GM19372 (cell line): ENCODE measurements at regions not wholly inside any gene's neighbourhood (a gene's known extent, or its start where the extent isn't known, plus 50 kb on each side); places are given as distances from the start of the nearest gene placed in this dataset.
"Not testable (repeated sequence)": the region's sequence is repeated elsewhere in the genome, so short reads cannot be mapped to it uniquely, and the experiment has no call there.

Experiments used
- ATAC-seq: cut with Tn5 transposase; IDR thresholded peaks from one replicate; pipeline ENCODE4 v1.9.1; 2021; ENCODE audit warnings: mild to moderate bottlenecking, low read depth, moderate library complexity; ENCODE audit not compliant: unreplicated experiment

GRCh38 chr11:122405547-122406341, 249.8 kb upstream of the UBASH3B start:
- no peak for ATAC-seq

DNA sequence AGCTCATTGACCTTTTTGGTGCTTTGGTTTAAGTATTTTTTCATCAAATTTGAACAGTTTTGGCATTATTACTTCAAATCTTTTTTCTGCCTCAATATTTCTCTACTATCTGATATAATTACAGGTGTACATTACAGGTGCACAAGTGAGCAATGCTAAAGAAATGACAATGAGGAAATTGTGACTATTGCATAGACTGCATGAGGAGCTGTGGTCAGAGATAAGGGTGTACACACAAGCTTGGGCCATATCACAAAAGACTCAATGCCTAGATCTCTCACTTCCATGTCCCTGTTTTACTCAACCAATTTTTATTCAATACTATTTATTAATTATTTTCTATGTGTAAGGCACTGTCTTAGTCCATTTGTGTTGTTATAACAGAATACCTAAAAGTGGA, 251.0 kb upstream of the UBASH3B start:
- ATAC-seq = no peak

- not testable (repeated sequence) for ATAC-seq
Measured at GRCh38 chr11:122401581-122401980, 253.9 kb upstream of the UBASH3B start.

DNA sequence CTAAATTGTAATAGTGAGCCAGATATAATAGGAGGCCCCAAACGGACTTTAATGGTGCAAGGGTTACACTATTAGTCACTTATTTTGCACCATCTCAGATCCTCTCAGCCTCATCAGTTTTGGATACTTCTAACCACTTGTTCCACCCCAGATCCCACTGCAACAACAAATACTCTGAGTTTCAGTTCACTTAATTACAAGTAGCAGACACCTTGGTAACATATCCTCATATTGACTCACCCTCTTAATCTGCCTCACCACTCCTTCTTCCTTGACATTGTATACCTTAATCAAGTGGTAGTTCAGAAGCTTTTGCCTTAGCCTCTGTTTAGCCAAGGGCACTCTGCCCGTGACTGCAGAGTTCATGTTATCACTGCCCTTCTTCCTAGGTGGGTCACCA, 256.1 kb upstream of the UBASH3B start:
- ATAC-seq = no peak

GRCh38 chr11:122398851-122399250, 256.7 kb upstream of the UBASH3B start:
- ATAC-seq = no peak

DNA sequence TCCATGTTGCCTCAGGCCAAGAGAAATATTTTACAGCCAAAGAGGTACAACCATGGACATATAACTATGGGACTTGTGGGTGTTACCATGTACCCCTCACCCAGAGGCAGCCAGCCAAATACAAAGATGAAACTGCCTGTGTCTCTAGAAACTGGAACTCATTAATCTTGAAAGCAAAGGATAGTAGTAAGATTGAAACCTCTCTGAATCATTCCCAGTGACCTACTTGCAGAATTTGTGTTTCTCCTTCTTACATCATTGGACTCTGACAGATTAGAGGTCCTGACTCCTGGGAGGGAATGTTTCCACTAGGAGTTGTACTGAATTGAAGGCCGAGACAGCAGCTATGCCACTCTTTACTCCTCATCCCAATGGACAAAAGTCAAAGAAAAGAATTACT, 257.4 kb upstream of the UBASH3B start:
- ATAC-seq = no peak

- no peak for ATAC-seq
Measured at GRCh38 chr11:122395282-122395681, 260.2 kb upstream of the UBASH3B start.

DNA sequence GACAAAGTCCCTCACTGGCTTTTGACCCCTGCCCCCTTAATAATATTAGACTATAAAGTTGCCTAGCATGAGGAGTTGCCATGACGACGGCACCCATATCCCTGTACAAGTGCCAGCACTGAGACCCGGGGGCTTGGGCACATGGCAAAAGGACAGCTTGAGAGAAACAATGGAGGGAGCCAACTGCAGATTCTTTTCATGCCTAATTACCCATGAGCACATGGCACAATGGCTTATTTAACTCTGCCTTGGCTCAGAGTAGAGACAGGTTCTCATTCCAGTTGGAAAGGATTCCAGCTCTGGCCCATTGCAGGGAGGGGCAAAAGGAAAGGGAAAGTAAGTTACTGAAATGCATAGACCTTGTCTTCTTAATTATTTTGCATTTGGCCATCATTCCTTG, 261.2 kb upstream of the UBASH3B start:
- no peak for ATAC-seq

- ATAC-seq = no peak
Measured at GRCh38 chr11:122393209-122393860, 262.2 kb upstream of the UBASH3B start.

- ATAC-seq = no peak
Measured at GRCh38 chr11:122392508-122392907, 263.0 kb upstream of the UBASH3B start.

DNA sequence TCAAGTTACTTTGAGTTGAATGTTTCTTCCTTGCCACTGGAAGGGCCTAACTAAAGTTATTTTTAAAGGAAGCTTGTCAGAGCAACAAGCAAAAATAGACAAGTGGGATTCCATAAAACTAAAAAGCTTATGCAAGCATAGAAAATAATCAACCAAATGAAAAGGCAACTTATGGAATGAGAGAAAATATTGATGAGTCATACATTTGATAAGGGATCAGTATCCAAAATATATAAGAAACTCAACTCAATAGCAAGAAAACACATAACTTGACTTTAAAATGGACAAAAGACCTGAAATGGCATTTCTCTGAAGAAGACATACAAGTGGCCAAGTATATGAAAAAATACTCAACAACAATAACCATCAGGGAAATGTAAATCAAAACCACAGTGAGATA, 264.5 kb upstream of the UBASH3B start:
- no peak for ATAC-seq

- ATAC-seq = no peak
Measured at GRCh38 chr11:122383186-122383585, 267.2 kb upstream of the BLID start.

GRCh38 chr11:122375687-122376399, 259.8 kb upstream of the BLID start:
- ATAC-seq = no peak

DNA sequence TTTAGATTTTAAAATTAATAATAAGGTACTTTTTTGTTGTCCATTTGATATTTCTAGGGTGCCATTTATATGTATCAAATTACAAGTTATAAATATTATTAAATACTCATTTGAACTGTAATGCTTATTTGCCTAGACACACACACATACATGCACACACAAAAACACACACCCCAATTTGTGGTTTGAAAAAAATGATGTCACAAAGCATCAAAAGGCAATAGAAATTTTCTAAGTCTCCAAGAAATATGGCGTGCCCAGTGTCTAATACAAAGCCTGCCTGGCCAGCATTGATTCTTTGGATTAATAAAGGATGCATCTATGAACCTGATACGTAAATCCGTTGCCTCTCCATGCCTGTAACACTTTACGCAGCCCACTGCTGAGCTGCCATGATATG, 252.8 kb upstream of the BLID start:
- no peak for ATAC-seq

DNA sequence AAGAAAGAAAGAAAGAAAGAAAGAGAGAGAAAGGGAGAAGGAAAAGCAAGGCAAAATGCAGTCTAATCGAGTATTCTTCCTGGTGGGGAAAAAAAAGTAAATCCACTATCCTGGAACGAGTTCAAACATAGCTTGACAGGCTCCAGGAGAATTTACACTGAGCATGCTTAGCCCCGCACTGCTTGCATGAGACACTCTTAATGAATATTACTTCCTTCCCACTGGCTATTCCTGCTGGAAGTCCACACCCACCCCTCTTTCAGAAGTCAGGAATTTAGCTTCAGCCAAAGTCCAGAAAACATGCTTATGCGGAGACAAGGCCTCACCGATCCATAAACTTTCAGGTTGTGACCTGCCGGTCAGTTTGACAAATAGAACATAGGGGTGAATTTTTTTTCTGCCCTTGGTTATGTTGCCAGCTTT, 251.8 kb upstream of the BLID start:
- ATAC-seq = no peak

- no peak for ATAC-seq
Measured at GRCh38 chr11:122365610-122366360, 249.8 kb upstream of the BLID start.

- no peak for ATAC-seq
Measured at GRCh38 chr11:122363296-122363695, 247.3 kb upstream of the BLID start.

GRCh38 chr11:122362381-122362780, 246.4 kb upstream of the BLID start:
- no peak for ATAC-seq

GRCh38 chr11:122360875-122361274, 244.9 kb upstream of the BLID start:
- no peak for ATAC-seq

- no peak for ATAC-seq
Measured at GRCh38 chr11:122359081-122359571, 243.1 kb upstream of the BLID start.

DNA sequence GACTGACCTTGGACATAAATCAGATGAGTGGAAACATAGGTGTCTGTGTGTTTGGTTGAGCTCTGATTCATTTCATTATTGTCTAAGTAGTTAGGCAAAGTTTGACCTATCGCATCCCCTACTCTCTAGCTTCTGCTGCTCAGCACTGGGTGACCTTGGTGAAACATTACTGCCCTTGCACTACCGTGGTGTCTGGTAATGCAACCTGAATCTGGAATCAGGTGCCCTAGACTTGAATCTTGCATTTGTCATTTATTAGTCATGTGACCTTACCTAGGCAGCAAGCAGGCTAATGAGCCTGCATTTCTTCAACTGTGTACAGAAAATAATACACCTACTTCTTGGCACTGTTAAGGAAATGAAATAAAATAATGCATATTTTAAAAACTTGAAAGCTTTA, 242.3 kb upstream of the BLID start:
- no peak for ATAC-seq
